ENCODE measurements at regions not wholly inside any gene's neighbourhood (a gene's known extent, or its start where the extent isn't known, plus 50 kb on each side); places are given as distances from the start of the nearest gene placed in this dataset.

DNA sequence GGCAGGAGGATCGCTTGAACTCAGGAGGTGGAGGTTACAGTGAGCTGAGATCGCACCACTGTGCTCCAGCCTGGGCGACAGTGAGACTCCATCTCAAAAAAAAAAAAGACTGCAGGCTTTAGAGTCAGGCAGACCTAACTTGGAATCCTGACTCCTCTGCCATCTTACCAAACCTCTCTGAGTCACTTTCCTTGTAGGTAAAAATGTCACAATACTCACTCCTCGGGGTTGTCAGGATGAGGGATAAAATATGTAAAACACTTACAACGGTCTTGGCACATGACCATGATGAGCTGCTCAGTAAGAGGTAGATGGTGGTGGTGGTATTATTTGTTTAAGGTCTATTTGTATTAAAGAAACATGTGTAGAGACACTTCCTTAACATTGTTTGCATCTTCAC is 154.1 kb upstream of the PDE1C start:
- no peak for TF ChIP-seq POLR2A (IDR thresholded peaks at IDR 0.05)
- TF ChIP-seq, protein P1, sequence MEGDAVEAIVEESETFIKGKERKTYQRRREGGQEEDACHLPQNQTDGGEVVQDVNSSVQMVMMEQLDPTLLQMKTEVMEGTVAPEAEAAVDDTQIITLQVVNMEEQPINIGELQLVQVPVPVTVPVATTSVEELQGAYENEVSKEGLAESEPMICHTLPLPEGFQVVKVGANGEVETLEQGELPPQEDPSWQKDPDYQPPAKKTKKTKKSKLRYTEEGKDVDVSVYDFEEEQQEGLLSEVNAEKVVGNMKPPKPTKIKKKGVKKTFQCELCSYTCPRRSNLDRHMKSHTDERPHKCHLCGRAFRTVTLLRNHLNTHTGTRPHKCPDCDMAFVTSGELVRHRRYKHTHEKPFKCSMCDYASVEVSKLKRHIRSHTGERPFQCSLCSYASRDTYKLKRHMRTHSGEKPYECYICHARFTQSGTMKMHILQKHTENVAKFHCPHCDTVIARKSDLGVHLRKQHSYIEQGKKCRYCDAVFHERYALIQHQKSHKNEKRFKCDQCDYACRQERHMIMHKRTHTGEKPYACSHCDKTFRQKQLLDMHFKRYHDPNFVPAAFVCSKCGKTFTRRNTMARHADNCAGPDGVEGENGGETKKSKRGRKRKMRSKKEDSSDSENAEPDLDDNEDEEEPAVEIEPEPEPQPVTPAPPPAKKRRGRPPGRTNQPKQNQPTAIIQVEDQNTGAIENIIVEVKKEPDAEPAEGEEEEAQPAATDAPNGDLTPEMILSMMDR (IDR thresholded peaks at IDR 0.05), result no peak
